IMR-90 (cell line): ENCODE measurements at regions not wholly inside any gene's neighbourhood (a gene's known extent, or its start where the extent isn't known, plus 50 kb on each side); places are given as distances from the start of the nearest gene placed in this dataset.

Experiments used
- ATAC-seq: fragments of 200-7000 bp; cut with Tn5 transposase; 2 replicates; pipeline ENCODE4 v1.9.1; 2020; ENCODE audit warnings: low read depth, mild to moderate bottlenecking, moderate library complexity
- BruUV-seq: library from RNA; stranded (reverse); fragments of 400-500 nt; replicated peaks from 2 replicates; lab custom pipeline; 2021; lab: Mats Ljungman, UMichigan
- CTCF ChIA-PET: fragments of 300-600 bp; formaldehyde crosslinking; extraction: SDS; loops from one replicate; lab custom pipeline; 2021; ENCODE audit warnings: antibody characterized with exemption; lab: Yijun Ruan, JAX
- POLR2A ChIA-PET: fragments of 300-600 bp; sonication (Branson Sonifier 250); formaldehyde crosslinking; loops from one replicate; lab custom pipeline; 2022; ENCODE audit warnings: antibody characterized with exemption; ENCODE audit not compliant: unreplicated experiment; lab: Charles Lee
- DNase-seq: peaks from one replicate; pipeline ENCODE4 v3.0.0; 2013
- H2AFZ ChIP-seq: replicated peaks from 2 replicates; pipeline ENCODE3; 2013; ENCODE audit warnings: low read length, mild to moderate bottlenecking; ENCODE audit not compliant: poor library complexity
- H2AK5ac ChIP-seq: 2 replicates; pipeline ENCODE4 v1.6.1; 2013; ENCODE audit warnings: low read depth, low read length, inconsistent platforms
- H2AK9ac ChIP-seq: replicated peaks from 2 replicates; pipeline ENCODE3; 2013; ENCODE audit warnings: mild to moderate bottlenecking, low read depth, low read length, moderate library complexity; ENCODE audit not compliant: poor library complexity
- H2BK120ac ChIP-seq: 2 replicates; pipeline ENCODE4 v1.6.1; 2013; ENCODE audit warnings: low read depth, low read length, inconsistent platforms
- H2BK15ac ChIP-seq: 3 replicates; pipeline ENCODE4 v1.6.1; 2013; ENCODE audit warnings: low read depth, low read length, inconsistent platforms
- H2BK20ac ChIP-seq: 2 replicates; pipeline ENCODE4 v1.6.1; 2013; ENCODE audit warnings: low read depth, mild to moderate bottlenecking, inconsistent platforms, low read length, moderate library complexity
- H2BK5ac ChIP-seq: 2 replicates; pipeline ENCODE4 v1.6.1; 2013; ENCODE audit warnings: mild to moderate bottlenecking, low read depth, low read length, inconsistent platforms; ENCODE audit not compliant: poor library complexity, severe bottlenecking
- H3K14ac ChIP-seq: replicated peaks from 2 replicates; pipeline ENCODE4 v1.6.1; 2013; ENCODE audit warnings: low read depth, low read length, inconsistent platforms
- H3K18ac ChIP-seq: 2 replicates; pipeline ENCODE4 v1.6.1; 2013; ENCODE audit warnings: low read depth, low read length, control low read depth
- H3K23ac ChIP-seq: 2 replicates; pipeline ENCODE4 v1.6.1; 2013; ENCODE audit warnings: low read depth, low read length, inconsistent platforms
- H3K27ac ChIP-seq: 2 replicates; pipeline ENCODE4 v1.5.1; 2013; ENCODE audit warnings: mild to moderate bottlenecking, control low read depth, low read length; ENCODE audit not compliant: insufficient read depth
- H3K27me3 ChIP-seq: 2 replicates; pipeline ENCODE4 v1.6.1; 2013; ENCODE audit warnings: low read length; ENCODE audit not compliant: control insufficient read depth, insufficient read depth
- H3K36me3 ChIP-seq: 2 replicates; pipeline ENCODE4 v1.6.1; 2013; ENCODE audit warnings: low read length, mixed read lengths; ENCODE audit not compliant: control insufficient read depth, insufficient read depth
- H3K4ac ChIP-seq: 2 replicates; pipeline ENCODE4 v1.6.1; 2013; ENCODE audit warnings: low read depth, low read length, inconsistent platforms
- H3K4me1 ChIP-seq: 2 replicates; pipeline ENCODE4 v1.6.1; 2013; ENCODE audit warnings: low read length, mixed read lengths; ENCODE audit not compliant: control insufficient read depth, insufficient read depth
- H3K4me2 ChIP-seq: 2 replicates; pipeline ENCODE4 v1.6.1; 2013; ENCODE audit warnings: low read depth, mild to moderate bottlenecking, control low read depth, low read length, moderate library complexity
- H3K4me3 ChIP-seq: 2 replicates; pipeline ENCODE4 v1.5.1; 2013; ENCODE audit warnings: low read depth, mild to moderate bottlenecking, control low read depth, low read length, moderate library complexity; ENCODE audit not compliant: insufficient read depth
- H3K56ac ChIP-seq: 2 replicates; pipeline ENCODE4 v1.6.1; 2013; ENCODE audit warnings: low read length, inconsistent platforms; ENCODE audit not compliant: insufficient read depth; ENCODE audit errors: extremely low read depth
- H3K79me1 ChIP-seq, 2 experiments: 2 replicates each; pipeline ENCODE4 v1.6.1; 2013; ENCODE audit warnings: low read length in 2 of 2, inconsistent platforms in 1 of 2, low read depth in 1 of 2
- H3K9ac ChIP-seq: 2 replicates; pipeline ENCODE4 v1.6.1; 2013; ENCODE audit warnings: low read depth, low read length, control low read depth
- H3K9me1 ChIP-seq: 2 replicates; pipeline ENCODE4 v1.6.1; 2013; ENCODE audit warnings: low read length, inconsistent platforms; ENCODE audit not compliant: insufficient read depth
- H3K9me3 ChIP-seq: 2 replicates; pipeline ENCODE4 v1.6.1; 2013; ENCODE audit warnings: low read length; ENCODE audit not compliant: control insufficient read depth, insufficient read depth
- H4K20me1 ChIP-seq: 2 replicates; pipeline ENCODE4 v1.6.1; 2013; ENCODE audit warnings: low read length, inconsistent platforms; ENCODE audit not compliant: insufficient read depth
- H4K5ac ChIP-seq: 2 replicates; pipeline ENCODE4 v1.6.1; 2013; ENCODE audit warnings: mild to moderate bottlenecking, low read depth, low read length, control low read depth
- H4K8ac ChIP-seq, 2 experiments: 2 replicates each; pipeline ENCODE4 v1.6.1; 2013; ENCODE audit warnings: low read depth in 2 of 2, low read length in 2 of 2, control low read depth in 1 of 2, inconsistent platforms in 1 of 2
- H4K91ac ChIP-seq: 2 replicates; pipeline ENCODE4 v1.6.1; 2013; ENCODE audit warnings: low read depth, low read length, inconsistent platforms; ENCODE audit not compliant: insufficient read depth
- BHLHE40 ChIP-seq: fragments of 150-350 bp; IDR thresholded peaks from 2 replicates; pipeline ENCODE4 v1.6.1; 2016; ENCODE audit warnings: mild to moderate bottlenecking, low read depth, low read length
- CEBPB ChIP-seq: IDR thresholded peaks from 2 replicates; pipeline ENCODE4 v1.6.1; 2012; ENCODE audit warnings: low read depth, low read length, improper control_type of control experiment
- CHD1 ChIP-seq: IDR thresholded peaks from 2 replicates; pipeline ENCODE4 v1.6.1; 2012; ENCODE audit warnings: low read depth, low read length, improper control_type of control experiment
- CTCF ChIP-seq: conservative IDR thresholded peaks from 2 replicates; pipeline ENCODE4 v1.5.1; 2012; ENCODE audit warnings: mild to moderate bottlenecking, low read depth, low read length, improper control_type of control experiment
- ELK1 ChIP-seq: fragments of 150-350 bp; IDR thresholded peaks from 2 replicates; pipeline ENCODE4 v1.6.1; 2016; ENCODE audit warnings: low read depth, mild to moderate bottlenecking, low read length, moderate library complexity, borderline replicate concordance
- FOS ChIP-seq: fragments of 150-350 bp; IDR thresholded peaks from 2 replicates; pipeline ENCODE4 v1.6.1; 2016; ENCODE audit warnings: low read depth, low read length
- MAFK ChIP-seq: IDR thresholded peaks from 2 replicates; pipeline ENCODE4 v1.6.1; 2012; ENCODE audit warnings: low read depth, low read length, improper control_type of control experiment
- MAZ ChIP-seq: IDR thresholded peaks from 2 replicates; pipeline ENCODE4 v1.6.1; 2012; ENCODE audit warnings: low read depth, mild to moderate bottlenecking, low read length, improper control_type of control experiment, moderate library complexity, borderline replicate concordance
- MXI1 ChIP-seq: IDR thresholded peaks from 2 replicates; pipeline ENCODE4 v1.6.1; 2012; ENCODE audit warnings: low read depth, mild to moderate bottlenecking, low read length, moderate library complexity, borderline replicate concordance
- NFE2L2 ChIP-seq: fragments of 150-350 bp; IDR thresholded peaks from 2 replicates; pipeline ENCODE4 v1.6.1; 2016; ENCODE audit warnings: low read depth, mild to moderate bottlenecking, low read length
- POLR2A ChIP-seq: IDR thresholded peaks from 2 replicates; pipeline ENCODE4 v1.6.1; 2012; ENCODE audit warnings: mild to moderate bottlenecking, low read depth, low read length
- RAD21 ChIP-seq: IDR thresholded peaks from 2 replicates; pipeline ENCODE4 v1.6.1; 2012; ENCODE audit warnings: low read length, improper control_type of control experiment
- RCOR1 ChIP-seq: IDR thresholded peaks from 2 replicates; pipeline ENCODE4 v1.6.1; 2012; ENCODE audit warnings: mild to moderate bottlenecking, low read length, improper control_type of control experiment; ENCODE audit not compliant: insufficient replicate concordance
- RFX5 ChIP-seq: IDR thresholded peaks from 2 replicates; pipeline ENCODE4 v1.8.0; 2012; ENCODE audit warnings: low read depth, mild to moderate bottlenecking, low read length, moderate library complexity
- SMC3 ChIP-seq: fragments of 150-350 bp; IDR thresholded peaks from 2 replicates; pipeline ENCODE4 v1.6.1; 2016; ENCODE audit warnings: low read depth, mild to moderate bottlenecking, antibody characterized with exemption, low read length, moderate library complexity
- dilution Hi-C: fragments of 300-500 bp; cut with HindIII; formaldehyde crosslinking; loops from one replicate; pipeline ENCODE4 v1.14.3; 2018; ENCODE audit warnings: low sequenced_read_pairs; ENCODE audit not compliant: unreplicated experiment
- in situ Hi-C: fragments of 300-500 bp; cut with MboI; formaldehyde crosslinking; loops from 3 replicates; pipeline ENCODE4 v1.14.3; 2019; ENCODE audit warnings: low sequenced_read_pairs, inconsistent platforms, mixed read lengths
- intact Hi-C: fragments of 100-400 bp; cut with micrococcal nuclease; formaldehyde crosslinking; loops from 2 replicates; pipeline ENCODE4 v1.10.0; 2022
- TF ChIP-seq, protein P1 (sequence below): fragments of 150-350 bp; IDR thresholded peaks from 2 replicates; pipeline ENCODE4 v1.6.1; 2017; ENCODE audit warnings: mild to moderate bottlenecking, antibody characterized with exemption, low read length, low read depth

DNA sequence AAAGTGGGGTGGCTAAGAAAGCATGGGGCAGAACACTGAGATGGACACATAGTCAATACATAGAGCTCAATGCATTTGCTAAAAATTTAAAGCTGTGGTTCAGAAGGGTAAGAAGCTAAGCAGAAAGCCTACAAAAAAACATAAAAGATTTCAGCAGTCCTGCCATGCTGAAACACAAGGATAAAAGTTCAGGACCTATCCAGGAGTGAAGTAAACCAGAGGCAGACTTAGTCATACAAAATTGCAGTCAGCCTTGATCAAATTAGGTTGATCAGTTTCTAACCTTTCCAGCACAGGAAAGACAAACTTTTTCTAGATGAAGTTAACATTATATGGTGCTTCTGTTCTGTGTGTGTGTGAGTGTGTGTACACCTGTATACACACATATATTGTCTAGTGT lies 120.8 kb upstream of the RBMS1 start:
- Histone ChIP-seq H3K27ac (no peak overlapping the region), H3K18ac (peak overlapping the region; percentile 60), H4K8ac (no peak overlapping the region), H2AFZ (no peak overlapping the region), H3K4me2 (no peak overlapping the region), H3K27me3 (no peaks in the 10 kb centered on the region), H3K23ac (no peak overlapping the region), H3K9me3 (peaks cover 4% of the 10 kb centered on the region; the same call in 1 of the 2 replicates), H2BK5ac (no peak overlapping the region), H3K9ac (no peak overlapping the region), H2AK9ac (no peak overlapping the region), H4K91ac (peak overlapping the region; percentile 31; the same call in 1 of the 2 replicates), H2BK15ac (peak overlapping the region; percentile 23; the same call in 1 of the 3 replicates), H3K79me1 (no peaks in the 10 kb centered on the region), H3K14ac (no peak overlapping the region), H3K4ac (peak overlapping the region; percentile 6; the same call in 1 of the 2 replicates), H3K4me3 (no peak overlapping the region), H4K20me1 (no peaks in the 10 kb centered on the region), H4K5ac (no peak overlapping the region), H3K9me1 (no peaks in the 10 kb centered on the region), H2BK120ac (peak overlapping the region; percentile 56), H3K36me3 (no peaks in the 10 kb centered on the region), H3K4me1 (peaks cover 8% of the 10 kb centered on the region; the same call in 1 of the 2 replicates), H3K56ac (no peak overlapping the region), H2AK5ac (no peak overlapping the region; the same call in 1 of the 2 replicates), H2BK20ac (peak overlapping the region; percentile 65)
- intact Hi-C loops (no loop called here), dilution Hi-C loops (no loop called here), in situ Hi-C loops (no loop called here)
- DNase-seq (peak; percentile 23), ATAC-seq (no peak)
- BruUV-seq, result no TSS peak
- TF ChIP-seq CEBPB (no peak), SMC3 (no peak), MAFK (no peak), POLR2A (no peak), NFE2L2 (no peak), FOS (no peak), BHLHE40 (no peak), MAZ (no peak), RFX5 (no peak), RCOR1 (no peak), CHD1 (no peak), CTCF (no peak), ELK1 (no peak), MXI1 (no peak), RAD21 (no peak)
- TF ChIP-seq, protein P1, sequence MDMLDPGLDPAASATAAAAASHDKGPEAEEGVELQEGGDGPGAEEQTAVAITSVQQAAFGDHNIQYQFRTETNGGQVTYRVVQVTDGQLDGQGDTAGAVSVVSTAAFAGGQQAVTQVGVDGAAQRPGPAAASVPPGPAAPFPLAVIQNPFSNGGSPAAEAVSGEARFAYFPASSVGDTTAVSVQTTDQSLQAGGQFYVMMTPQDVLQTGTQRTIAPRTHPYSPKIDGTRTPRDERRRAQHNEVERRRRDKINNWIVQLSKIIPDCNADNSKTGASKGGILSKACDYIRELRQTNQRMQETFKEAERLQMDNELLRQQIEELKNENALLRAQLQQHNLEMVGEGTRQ, result no peak
- ChIA-PET CTCF (no interaction called here), POLR2A (no interaction called here)
